NT2/D1 (cell line): ENCODE measurements at regions not wholly inside any gene's neighbourhood (a gene's known extent, or its start where the extent isn't known, plus 50 kb on each side); places are given as distances from the start of the nearest gene placed in this dataset.

ENCODE experiments used
- SUZ12 ChIP-seq: IDR thresholded peaks from 2 replicates; pipeline ENCODE4 v1.6.1; 2011; ENCODE audit not compliant: insufficient read length, insufficient read depth; ENCODE audit errors: extremely low read depth
- YY1 ChIP-seq: IDR thresholded peaks from 2 replicates; pipeline ENCODE4 v1.6.1; 2011; ENCODE audit not compliant: insufficient read length, insufficient read depth
- ZNF274 ChIP-seq: IDR thresholded peaks from 2 replicates; pipeline ENCODE4 v1.6.1; 2011; ENCODE audit warnings: mild to moderate bottlenecking, low read depth, low read length

- TF ChIP-seq YY1 (no peak), ZNF274 (no peak), SUZ12 (no peak)
Observed at GRCh38 chr6:6434151-6434550, 113.7 kb upstream of the F13A1 start.
